ENCODE measurements at regions not wholly inside any gene's neighbourhood (a gene's known extent, or its start where the extent isn't known, plus 50 kb on each side); places are given as distances from the start of the nearest gene placed in this dataset.
"Not testable (repeated sequence)": the region's sequence is repeated elsewhere in the genome, so short reads cannot be mapped to it uniquely, and the experiment has no call there.

- not testable (repeated sequence) for DNase-seq
These were observed 641.1 kb upstream of the DPP6 start for GRCh38 chr7:153410997-153411642.

GRCh38 chr7:153412114-153412823 is 639.9 kb upstream of the DPP6 start:
- not testable (repeated sequence) for DNase-seq

GRCh38 chr7:153412824-153413198 is 639.4 kb upstream of the DPP6 start:
- peak in 1 of 2 experiments; percentile 28 for DNase-seq

GRCh38 chr7:153413199-153413539 is 639.0 kb upstream of the DPP6 start:
- DNase-seq: no peak

- peak; percentile 66 to 73 for DNase-seq
These were observed 638.5 kb upstream of the DPP6 start for GRCh38 chr7:153413540-153414287.

- DNase-seq: no peak
These were observed 637.9 kb upstream of the DPP6 start for GRCh38 chr7:153414288-153414629.

GRCh38 chr7:153415632-153416031 is 636.6 kb upstream of the DPP6 start:
- no peak for DNase-seq

- no peak for DNase-seq
These were observed 629.6 kb upstream of the DPP6 start for GRCh38 chr7:153422291-153423209.

GRCh38 chr7:153423210-153423590 is 629.0 kb upstream of the DPP6 start:
- no peak for DNase-seq

- no peak for DNase-seq
These were observed 621.3 kb upstream of the DPP6 start for GRCh38 chr7:153430931-153431330.

- no peak for DNase-seq
These were observed 620.1 kb upstream of the DPP6 start for GRCh38 chr7:153432063-153432462.

- no peak for DNase-seq
These were observed 619.0 kb upstream of the DPP6 start for GRCh38 chr7:153433223-153433622.

GRCh38 chr7:153440715-153441114 is 611.5 kb upstream of the DPP6 start:
- no peak for DNase-seq

GRCh38 chr7:153443032-153443701 is 609.0 kb upstream of the DPP6 start:
- no peak for DNase-seq

- DNase-seq: no peak
These were observed 607.6 kb upstream of the DPP6 start for GRCh38 chr7:153444641-153445040.

- DNase-seq: no peak
These were observed 606.6 kb upstream of the DPP6 start for GRCh38 chr7:153445641-153446040.

- no peak for DNase-seq
These were observed 605.7 kb upstream of the DPP6 start for GRCh38 chr7:153446490-153446889.

- no peak for DNase-seq
These were observed 605.2 kb upstream of the DPP6 start for GRCh38 chr7:153447011-153447410.

GRCh38 chr7:153452661-153453060 is 599.5 kb upstream of the DPP6 start:
- DNase-seq: no peak

- no peak for DNase-seq
These were observed 597.9 kb upstream of the DPP6 start for GRCh38 chr7:153454306-153454705.

GRCh38 chr7:153457746-153458145 is 594.5 kb upstream of the DPP6 start:
- DNase-seq: no peak

- no peak for DNase-seq
These were observed 582.1 kb upstream of the DPP6 start for GRCh38 chr7:153470004-153470671.
